H1 (cell line): ENCODE measurements at regions not wholly inside any gene's neighbourhood (a gene's known extent, or its start where the extent isn't known, plus 50 kb on each side); places are given as distances from the start of the nearest gene placed in this dataset.

Experiments
- CTCF ChIA-PET: fragments of 300-600 bp; sonication (Branson Sonifier 250); formaldehyde crosslinking; loops from one replicate; lab custom pipeline; 2021; ENCODE audit not compliant: partially characterized antibody; lab: Charles Lee
- POLR2A ChIA-PET: fragments of 300-600 bp; sonication (Branson Sonifier 250); formaldehyde crosslinking; loops from one replicate; lab custom pipeline; 2021; ENCODE audit warnings: inconsistent platforms; ENCODE audit not compliant: partially characterized antibody; lab: Charles Lee
- DNase-seq, 2 experiments: peaks; one replicate each; pipeline versions ENCODE4 v3.0.0 to v3.0.0-alpha.2; 2010 to 2022; ENCODE audit warnings: low spot score in 2 of 2, low read depth in 1 of 2, mixed read lengths in 1 of 2
- FAIRE-seq: peaks from 2 replicates; lab custom pipeline; 2011; peaks lifted over from hg19 to GRCh38; lab: Jason Lieb, UNC
- H2AFZ ChIP-seq: 2 replicates; pipeline ENCODE4 v1.8.1; 2012; ENCODE audit warnings: low read length, inconsistent platforms
- H2AK5ac ChIP-seq: 2 replicates; pipeline ENCODE4 v1.6.1; 2013; ENCODE audit warnings: low read depth, low read length
- H2BK120ac ChIP-seq: replicated peaks from 2 replicates; pipeline ENCODE3; 2013; ENCODE audit warnings: low read depth, low read length, inconsistent platforms
- H2BK12ac ChIP-seq: 2 replicates; pipeline ENCODE4 v1.6.1; 2013; ENCODE audit warnings: low read depth, low read length
- H2BK15ac ChIP-seq: 2 replicates; pipeline ENCODE4 v1.6.1; 2013; ENCODE audit warnings: low read length
- H2BK20ac ChIP-seq: 2 replicates; pipeline ENCODE4 v1.6.1; 2013; ENCODE audit warnings: low read length
- H2BK5ac ChIP-seq: 2 replicates; pipeline ENCODE4 v1.6.1; 2013; ENCODE audit warnings: low read depth, low read length
- H3K14ac ChIP-seq: 2 replicates; pipeline ENCODE4 v1.6.1; 2013; ENCODE audit warnings: inconsistent platforms; ENCODE audit not compliant: insufficient read length
- H3K18ac ChIP-seq: 2 replicates; pipeline ENCODE4 v1.6.1; 2013; ENCODE audit warnings: low read length; ENCODE audit errors: extremely low read depth
- H3K23ac ChIP-seq: 2 replicates; pipeline ENCODE4 v1.6.1; 2013; ENCODE audit warnings: inconsistent platforms; ENCODE audit not compliant: insufficient read length
- H3K23me2 ChIP-seq: 2 replicates; pipeline ENCODE4 v1.6.1; 2013; ENCODE audit warnings: low read depth, low read length
- H3K27ac ChIP-seq: 2 replicates; pipeline ENCODE4 v1.6.1; 2011; ENCODE audit warnings: low read depth, low read length, inconsistent platforms
- H3K27me3 ChIP-seq, 4 experiments: replicated peaks in 1 of 4; 1 replicate in 1 of 4; 2 replicates in 3 of 4; pipeline versions ENCODE4 v1.6.1 to v1.8.1; 2011 to 2013; ENCODE audit warnings: low read length in 3 of 4, mild to moderate bottlenecking in 3 of 4, inconsistent platforms in 2 of 4, mixed read lengths in 2 of 4, moderate library complexity in 1 of 4; ENCODE audit not compliant: control insufficient read depth in 3 of 4, insufficient read depth in 3 of 4; ENCODE audit errors: extremely low read depth in 1 of 4
- H3K36me3 ChIP-seq, 4 experiments: 2 replicates each; pipeline versions ENCODE4 v1.6.1 to v1.8.1; 2011 to 2013; ENCODE audit warnings: mild to moderate bottlenecking in 4 of 4, low read length in 3 of 4, moderate library complexity in 2 of 4, control low read depth in 1 of 4, inconsistent platforms in 1 of 4; ENCODE audit not compliant: insufficient read depth in 4 of 4, control insufficient read depth in 2 of 4
- H3K4ac ChIP-seq: replicated peaks from 2 replicates; pipeline ENCODE3; 2013; ENCODE audit warnings: low read length, low read depth, mixed read lengths, inconsistent platforms; ENCODE audit not compliant: insufficient read length
- H3K4me1 ChIP-seq, 4 experiments: replicated peaks in 1 of 4; 1 replicate in 1 of 4; 2 replicates in 3 of 4; pipeline versions ENCODE4 v1.6.1 to v1.8.1; 2011 to 2013; ENCODE audit warnings: low read length in 3 of 4, inconsistent platforms in 2 of 4, mixed read lengths in 1 of 4; ENCODE audit not compliant: insufficient read depth in 4 of 4, control insufficient read depth in 3 of 4
- H3K4me2 ChIP-seq, 2 experiments: 2 replicates each; pipeline versions ENCODE4 v1.6.1 to v1.8.1; 2011 to 2013; ENCODE audit warnings: low read depth in 2 of 2, low read length in 2 of 2, control low read depth in 1 of 2, inconsistent platforms in 1 of 2, mild to moderate bottlenecking in 1 of 2; ENCODE audit not compliant: insufficient read depth in 1 of 2
- H3K4me3 ChIP-seq, 4 experiments: fragments of 200-600, 300-600 bp in 1 of 4; sonication (generic), shearing (Covaris generic), sonication (Bioruptor Twin) in 1 of 4; 2 replicates each; pipeline versions ENCODE4 v1.5.1 to v1.8.1; 2011 to 2016; ENCODE audit warnings: low read length in 4 of 4, low read depth in 3 of 4, control low read depth in 2 of 4, inconsistent platforms in 2 of 4, mild to moderate bottlenecking in 2 of 4, mixed read lengths in 1 of 4, moderate library complexity in 1 of 4; ENCODE audit not compliant: insufficient read depth in 2 of 4; ENCODE audit errors: extremely low read depth in 1 of 4
- H3K56ac ChIP-seq: replicated peaks from 2 replicates; pipeline ENCODE3; 2013; ENCODE audit warnings: low read depth, mild to moderate bottlenecking, mixed read lengths, low read length, inconsistent platforms; ENCODE audit not compliant: insufficient read length
- H3K79me1 ChIP-seq: 2 replicates; pipeline ENCODE4 v1.6.1; 2013; ENCODE audit warnings: low read depth, low read length, control low read depth
- H3K79me2 ChIP-seq, 2 experiments: 2 replicates each; pipeline versions ENCODE4 v1.6.1 to v1.8.1; 2012 to 2013; ENCODE audit warnings: low read length in 2 of 2, mild to moderate bottlenecking in 2 of 2, inconsistent platforms in 1 of 2; ENCODE audit not compliant: insufficient read depth in 2 of 2, control insufficient read depth in 1 of 2
- H3K9ac ChIP-seq, 4 experiments: replicated peaks in 1 of 4; 1 replicate in 1 of 4; 2 replicates in 3 of 4; pipeline versions ENCODE4 v1.6.1 to v1.8.1; 2011 to 2013; ENCODE audit warnings: low read depth in 3 of 4, low read length in 3 of 4, control low read depth in 2 of 4, mild to moderate bottlenecking in 2 of 4, moderate library complexity in 2 of 4, inconsistent platforms in 1 of 4; ENCODE audit errors: extremely low read depth in 1 of 4
- H3K9me3 ChIP-seq, 2 experiments: 2 replicates each; pipeline versions ENCODE4 v1.6.1 to v1.8.1; 2012 to 2013; ENCODE audit warnings: mild to moderate bottlenecking in 2 of 2, moderate library complexity in 2 of 2, control low read depth in 1 of 2, inconsistent platforms in 1 of 2, low read depth in 1 of 2, low read length in 1 of 2, mixed read lengths in 1 of 2; ENCODE audit not compliant: insufficient read depth in 2 of 2
- H4K20me1 ChIP-seq, 2 experiments: replicated peaks in 1 of 2; 2 replicates each; pipeline versions ENCODE3 to v1.8.1; 2011 to 2013; ENCODE audit warnings: inconsistent platforms in 2 of 2, low read length in 2 of 2, mild to moderate bottlenecking in 1 of 2; ENCODE audit not compliant: insufficient read depth in 2 of 2, control insufficient read depth in 1 of 2
- H4K5ac ChIP-seq: 2 replicates; pipeline ENCODE4 v1.6.1; 2013; ENCODE audit warnings: low read length, low read depth, mixed read lengths, inconsistent platforms; ENCODE audit not compliant: insufficient read length
- H4K8ac ChIP-seq: 2 replicates; pipeline ENCODE4 v1.8.0; 2013; ENCODE audit warnings: mild to moderate bottlenecking, moderate library complexity, low read length, inconsistent platforms; ENCODE audit not compliant: insufficient read depth; ENCODE audit errors: extremely low read depth
- H4K91ac ChIP-seq: replicated peaks from 2 replicates; pipeline ENCODE3; 2013; ENCODE audit warnings: low read length, mixed read lengths, inconsistent platforms; ENCODE audit not compliant: insufficient read length
- CBX8 ChIP-seq: fragments of 300-800, 300-1000 bp; sonication (generic); IDR thresholded peaks from 2 replicates; pipeline ENCODE4 v1.7.1; 2016; ENCODE audit warnings: low read depth, low read length, borderline replicate concordance
- HDAC2 ChIP-seq, 2 experiments: fragments of 300-600 bp in 1 of 2; sonication (generic) in 1 of 2; IDR thresholded peaks; 2 replicates each; pipeline ENCODE4 v1.6.1; 2011 to 2012; ENCODE audit warnings: low read depth in 2 of 2, low read length in 2 of 2, mild to moderate bottlenecking in 2 of 2, moderate library complexity in 2 of 2, borderline replicate concordance in 1 of 2, inconsistent platforms in 1 of 2
- KDM4A ChIP-seq: IDR thresholded peaks from one replicate; pipeline ENCODE4 v1.7.1; 2012; ENCODE audit warnings: low read depth, mild to moderate bottlenecking, moderate library complexity, low read length, inconsistent platforms; ENCODE audit not compliant: severe bottlenecking
- NANOG ChIP-seq: IDR thresholded peaks from 2 replicates; pipeline ENCODE4 v1.6.1; 2011; ENCODE audit warnings: low read length, low read depth, mild to moderate bottlenecking, inconsistent platforms; ENCODE audit not compliant: insufficient read depth, poor library complexity, severe bottlenecking
- NRF1 ChIP-seq: IDR thresholded peaks from 2 replicates; pipeline ENCODE4 v1.6.1; 2011; ENCODE audit warnings: mild to moderate bottlenecking, low read depth, low read length, improper control_type of control experiment
- RBBP5 ChIP-seq: IDR thresholded peaks from 2 replicates; pipeline ENCODE4 v1.7.1; 2012; ENCODE audit warnings: low read depth, mild to moderate bottlenecking, inconsistent platforms, low read length, moderate library complexity, borderline replicate concordance
- RFX5 ChIP-seq: IDR thresholded peaks from 2 replicates; pipeline ENCODE4 v1.6.1; 2011; ENCODE audit warnings: low read depth, low read length, improper control_type of control experiment, borderline replicate concordance
- SAP30 ChIP-seq: fragments of 300-600 bp; sonication (generic); IDR thresholded peaks from 2 replicates; pipeline ENCODE4 v1.7.1; 2012; ENCODE audit warnings: low read length, moderate library complexity, mild to moderate bottlenecking, inconsistent platforms; ENCODE audit not compliant: insufficient read depth, insufficient replicate concordance
- TAF1 ChIP-seq: IDR thresholded peaks from 2 replicates; pipeline ENCODE4 v1.6.1; 2011; ENCODE audit warnings: mild to moderate bottlenecking, low read depth, low read length
- TCF12 ChIP-seq: IDR thresholded peaks from 2 replicates; pipeline ENCODE4 v1.6.1; 2011; ENCODE audit warnings: low read depth, mild to moderate bottlenecking, low read length
- TF ChIP-seq, protein P1 (sequence below): IDR thresholded peaks from 2 replicates; pipeline ENCODE4 v1.6.1; 2011; ENCODE audit warnings: low read depth, mild to moderate bottlenecking, low read length; ENCODE audit not compliant: insufficient read depth

DNA sequence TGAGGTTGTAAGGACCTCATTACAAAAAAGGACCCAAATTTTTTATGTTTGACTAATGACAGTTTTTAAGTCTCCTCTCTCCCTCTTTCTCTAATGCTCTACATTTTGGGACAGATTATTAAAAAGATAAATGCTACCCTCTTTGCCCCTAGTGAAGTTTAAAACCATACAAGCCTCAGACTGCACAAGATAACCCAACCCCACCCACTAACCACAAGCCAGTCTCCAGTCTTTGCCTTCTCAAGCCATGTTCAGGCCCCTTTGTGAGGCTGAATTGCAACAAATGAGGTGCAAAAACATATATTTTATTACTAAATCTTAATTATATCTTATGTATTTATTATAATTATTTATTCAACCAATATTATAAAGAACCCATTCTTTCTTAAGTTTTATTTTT is 597.2 kb upstream of the BRINP3 start:
- H3K9me3 ChIP-seq: no peaks in the 10 kb centered on the region
- no peak overlapping the region for H2BK5ac ChIP-seq
- H3K4me3 ChIP-seq: no peak overlapping the region
- no peaks in the 10 kb centered on the region for H3K79me1 ChIP-seq
- H2BK20ac ChIP-seq: no peak overlapping the region
- H3K56ac ChIP-seq: no peak overlapping the region
- no peak overlapping the region for H3K18ac ChIP-seq
- FAIRE-seq (no peak), DNase-seq (no peak)
- no peak overlapping the region for H3K9ac ChIP-seq
- ChIA-PET POLR2A (no interaction called here), CTCF (no interaction called here)
- no peak overlapping the region for H3K4ac ChIP-seq
- H2AFZ ChIP-seq: no peak overlapping the region
- no peak overlapping the region for H2BK12ac ChIP-seq
- no peaks in the 10 kb centered on the region for H3K36me3 ChIP-seq
- H4K91ac ChIP-seq: no peak overlapping the region
- no peak overlapping the region for H3K23ac ChIP-seq
- no peak overlapping the region for H2BK15ac ChIP-seq
- H3K23me2 ChIP-seq: no peaks in the 10 kb centered on the region; the same call in 1 of the 2 replicates
- H2BK120ac ChIP-seq: no peak overlapping the region
- H3K4me2 ChIP-seq: no peak overlapping the region
- H2AK5ac ChIP-seq: no peak overlapping the region
- H3K27ac ChIP-seq: no peak overlapping the region
- H3K14ac ChIP-seq: no peak overlapping the region
- no peaks in the 10 kb centered on the region for H3K79me2 ChIP-seq
- no peak overlapping the region for H4K8ac ChIP-seq
- H4K5ac ChIP-seq: no peak overlapping the region
- no peaks in the 10 kb centered on the region for H4K20me1 ChIP-seq
- no peaks in the 10 kb centered on the region for H3K27me3 ChIP-seq
- H3K4me1 ChIP-seq: no peaks in the 10 kb centered on the region
- TF ChIP-seq NANOG: no peak
- TF ChIP-seq HDAC2 (IDR thresholded peaks at IDR 0.05; ENCODE audit: borderline replicate concordance in 1 of 2, low read depth in 2 of 2, low read length in 2 of 2): no peak
- no peak for TF ChIP-seq SAP30
- no peak for TF ChIP-seq TCF12
- TF ChIP-seq, protein P1, sequence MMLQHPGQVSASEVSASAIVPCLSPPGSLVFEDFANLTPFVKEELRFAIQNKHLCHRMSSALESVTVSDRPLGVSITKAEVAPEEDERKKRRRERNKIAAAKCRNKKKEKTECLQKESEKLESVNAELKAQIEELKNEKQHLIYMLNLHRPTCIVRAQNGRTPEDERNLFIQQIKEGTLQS: no peak
- no peak for TF ChIP-seq CBX8
- TF ChIP-seq RBBP5: no peak
- TF ChIP-seq TAF1: no peak
- no peak for TF ChIP-seq NRF1
- TF ChIP-seq KDM4A: no peak
- no peak for TF ChIP-seq RFX5
